ENCODE measurements at regions not wholly inside any gene's neighbourhood (a gene's known extent, or its start where the extent isn't known, plus 50 kb on each side); places are given as distances from the start of the nearest gene placed in this dataset.
A peak's percentile ranks its signal among the peaks of the same experiment; 100 is the strongest.
"Not testable (repeated sequence)": the region's sequence is repeated elsewhere in the genome, so short reads cannot be mapped to it uniquely, and the experiment has no call there.

GRCh38 chr13:22776394-22777186 lies 404.2 kb upstream of the SGCG start:
- no peaks in the 10 kb centered on the region for H3K27me3 ChIP-seq (ENCODE audit: control insufficient read depth, insufficient read depth, low read length)
- H3K4me3 ChIP-seq (ENCODE audit: low read depth, low read length) = no peak overlapping the region
- no peaks in the 10 kb centered on the region for H3K4me1 ChIP-seq (ENCODE audit: control insufficient read depth, insufficient read depth, low read length)
- H3K27ac ChIP-seq (ENCODE audit: low read depth, low read length) = no peak overlapping the region
- no peaks in the 10 kb centered on the region for H3K36me3 ChIP-seq (ENCODE audit: control insufficient read depth, insufficient read depth, low read length)
- no peak overlapping the region for H3K9ac ChIP-seq (ENCODE audit: low read length)
- no peaks in the 10 kb centered on the region; the same call in 1 of the 2 replicates for H3K9me3 ChIP-seq (ENCODE audit: control insufficient read depth, insufficient read depth, low read depth, low read length)

- H3K4me3 ChIP-seq (ENCODE audit: low read depth, low read length) = no peak overlapping the region
- H3K27me3 ChIP-seq (ENCODE audit: control insufficient read depth, insufficient read depth, low read length) = no peaks in the 10 kb centered on the region
- H3K36me3 ChIP-seq (ENCODE audit: control insufficient read depth, insufficient read depth, low read length) = no peaks in the 10 kb centered on the region
- H3K4me1 ChIP-seq (ENCODE audit: control insufficient read depth, insufficient read depth, low read length) = no peaks in the 10 kb centered on the region
- H3K27ac ChIP-seq (ENCODE audit: low read depth, low read length) = no peak overlapping the region
- H3K9me3 ChIP-seq (ENCODE audit: control insufficient read depth, insufficient read depth, low read depth, low read length) = no peaks in the 10 kb centered on the region; the same call in 1 of the 2 replicates
- no peak overlapping the region for H3K9ac ChIP-seq (ENCODE audit: low read length)
Measured at GRCh38 chr13:22777207-22777606, 403.6 kb upstream of the SGCG start.

- Histone ChIP-seq H3K36me3 (ENCODE audit: control insufficient read depth, insufficient read depth, low read length) (no peaks in the 10 kb centered on the region), H3K4me3 (ENCODE audit: low read depth, low read length) (no peak overlapping the region), H3K9me3 (ENCODE audit: control insufficient read depth, insufficient read depth, low read depth, low read length) (no peaks in the 10 kb centered on the region), H3K27me3 (ENCODE audit: control insufficient read depth, insufficient read depth, low read length) (no peaks in the 10 kb centered on the region), H3K9ac (ENCODE audit: low read length) (no peak overlapping the region), H3K4me1 (ENCODE audit: control insufficient read depth, insufficient read depth, low read length) (peaks cover 8% of the 10 kb centered on the region; the same call in 1 of the 2 replicates), H3K27ac (ENCODE audit: low read depth, low read length) (no peak overlapping the region)
Measured at GRCh38 chr13:22789027-22789593, 391.7 kb upstream of the SGCG start.

- H3K27ac ChIP-seq (ENCODE audit: low read depth, low read length) = no peak overlapping the region
Measured at GRCh38 chr13:22789916-22790315, 390.9 kb upstream of the SGCG start.

GRCh38 chr13:22793598-22794134 lies 387.1 kb upstream of the SGCG start:
- no peak overlapping the region for H3K4me3 ChIP-seq (ENCODE audit: low read depth, low read length)
- H3K9ac ChIP-seq (ENCODE audit: low read length) = no peak overlapping the region
- H3K4me1 ChIP-seq (ENCODE audit: control insufficient read depth, insufficient read depth, low read length) = peaks cover 8% of the 10 kb centered on the region; the same call in 1 of the 2 replicates

More at GRCh38 chr13:22789916-22790315, 390.9 kb upstream of the SGCG start:
- H3K9ac ChIP-seq (ENCODE audit: low read length) = no peak overlapping the region
- H3K9me3 ChIP-seq (ENCODE audit: control insufficient read depth, insufficient read depth, low read depth, low read length) = no peaks in the 10 kb centered on the region
- H3K4me1 ChIP-seq (ENCODE audit: control insufficient read depth, insufficient read depth, low read length) = peaks cover 8% of the 10 kb centered on the region; the same call in 1 of the 2 replicates
- H3K27me3 ChIP-seq (ENCODE audit: control insufficient read depth, insufficient read depth, low read length) = no peaks in the 10 kb centered on the region
- H3K36me3 ChIP-seq (ENCODE audit: control insufficient read depth, insufficient read depth, low read length) = no peaks in the 10 kb centered on the region
- H3K4me3 ChIP-seq (ENCODE audit: low read depth, low read length) = no peak overlapping the region

GRCh38 chr13:22800526-22801401 lies 380.0 kb upstream of the SGCG start:
- Histone ChIP-seq H3K9ac (ENCODE audit: low read length) (no peak overlapping the region), H3K27ac (ENCODE audit: low read depth, low read length) (no peak overlapping the region), H3K4me3 (ENCODE audit: low read depth, low read length) (no peak overlapping the region), H3K4me1 (ENCODE audit: control insufficient read depth, insufficient read depth, low read length) (peaks cover 11% of the 10 kb centered on the region), H3K36me3 (ENCODE audit: control insufficient read depth, insufficient read depth, low read length) (no peaks in the 10 kb centered on the region), H3K27me3 (ENCODE audit: control insufficient read depth, insufficient read depth, low read length) (no peaks in the 10 kb centered on the region), H3K9me3 (ENCODE audit: control insufficient read depth, insufficient read depth, low read depth, low read length) (no peaks in the 10 kb centered on the region)

More at GRCh38 chr13:22793598-22794134, 387.1 kb upstream of the SGCG start:
- Histone ChIP-seq H3K27me3 (ENCODE audit: control insufficient read depth, insufficient read depth, low read length) (no peaks in the 10 kb centered on the region), H3K27ac (ENCODE audit: low read depth, low read length) (no peak overlapping the region), H3K36me3 (ENCODE audit: control insufficient read depth, insufficient read depth, low read length) (no peaks in the 10 kb centered on the region), H3K9me3 (ENCODE audit: control insufficient read depth, insufficient read depth, low read depth, low read length) (no peaks in the 10 kb centered on the region)

- Histone ChIP-seq H3K27me3 (ENCODE audit: control insufficient read depth, insufficient read depth, low read length) (no peaks in the 10 kb centered on the region), H3K4me1 (ENCODE audit: control insufficient read depth, insufficient read depth, low read length) (peaks cover 11% of the 10 kb centered on the region)
Measured at GRCh38 chr13:22801402-22802003, 379.3 kb upstream of the SGCG start.

GRCh38 chr13:22812793-22813192 lies 368.0 kb upstream of the SGCG start:
- H3K9ac ChIP-seq (ENCODE audit: low read length) = peak overlapping the region; percentile 82
- peak overlapping the region; percentile 45; the same call in 1 of the 2 replicates for H3K4me3 ChIP-seq (ENCODE audit: low read depth, low read length)
- peak overlapping the region; percentile 93; the same call in 1 of the 2 replicates for H3K27ac ChIP-seq (ENCODE audit: low read depth, low read length)
- no peaks in the 10 kb centered on the region for H3K9me3 ChIP-seq (ENCODE audit: control insufficient read depth, insufficient read depth, low read depth, low read length)
- H3K36me3 ChIP-seq (ENCODE audit: control insufficient read depth, insufficient read depth, low read length) = no peaks in the 10 kb centered on the region
- no peaks in the 10 kb centered on the region for H3K27me3 ChIP-seq (ENCODE audit: control insufficient read depth, insufficient read depth, low read length)
- H3K4me1 ChIP-seq (ENCODE audit: control insufficient read depth, insufficient read depth, low read length) = peaks cover 31% of the 10 kb centered on the region

More at GRCh38 chr13:22801402-22802003, 379.3 kb upstream of the SGCG start:
- no peaks in the 10 kb centered on the region for H3K36me3 ChIP-seq (ENCODE audit: control insufficient read depth, insufficient read depth, low read length)
- H3K27ac ChIP-seq (ENCODE audit: low read depth, low read length) = no peak overlapping the region
- H3K9ac ChIP-seq (ENCODE audit: low read length) = no peak overlapping the region
- H3K9me3 ChIP-seq (ENCODE audit: control insufficient read depth, insufficient read depth, low read depth, low read length) = no peaks in the 10 kb centered on the region
- H3K4me3 ChIP-seq (ENCODE audit: low read depth, low read length) = no peak overlapping the region

- H3K27ac ChIP-seq (ENCODE audit: low read depth, low read length) = peak overlapping the region; percentile 93; the same call in 1 of the 2 replicates
- H3K27me3 ChIP-seq (ENCODE audit: control insufficient read depth, insufficient read depth, low read length); H3K36me3 ChIP-seq (ENCODE audit: control insufficient read depth, insufficient read depth, low read length); H3K9me3 ChIP-seq (ENCODE audit: control insufficient read depth, insufficient read depth, low read depth, low read length): not testable (repeated sequence)
- H3K4me1 ChIP-seq (ENCODE audit: control insufficient read depth, insufficient read depth, low read length) = peaks cover 31% of the 10 kb centered on the region
- H3K4me3 ChIP-seq (ENCODE audit: low read depth, low read length) = peak overlapping the region; percentile 45
- peak overlapping the region; percentile 82 for H3K9ac ChIP-seq (ENCODE audit: low read length)
Measured at GRCh38 chr13:22813531-22814377, 367.0 kb upstream of the SGCG start.

- peak overlapping the region; percentile 73; the same call in 1 of the 2 replicates for H3K27ac ChIP-seq (ENCODE audit: low read depth, low read length)
- not testable (repeated sequence) for H3K9me3 ChIP-seq (ENCODE audit: control insufficient read depth, insufficient read depth, low read depth, low read length); H3K27me3 ChIP-seq (ENCODE audit: control insufficient read depth, insufficient read depth, low read length); H3K36me3 ChIP-seq (ENCODE audit: control insufficient read depth, insufficient read depth, low read length); H3K4me3 ChIP-seq (ENCODE audit: low read depth, low read length)
- peak overlapping the region; percentile 82 for H3K9ac ChIP-seq (ENCODE audit: low read length)
- peaks cover 31% of the 10 kb centered on the region for H3K4me1 ChIP-seq (ENCODE audit: control insufficient read depth, insufficient read depth, low read length)
Measured at GRCh38 chr13:22814433-22814832, 366.3 kb upstream of the SGCG start.
